Esophagus squamous epithelium (tissue), 4 donors: ENCODE measurements at regions not wholly inside any gene's neighbourhood (a gene's known extent, or its start where the extent isn't known, plus 50 kb on each side); places are given as distances from the start of the nearest gene placed in this dataset.

ENCODE experiments used
- POLR2A ChIP-seq, 4 donors: fragments of 450-650 bp; IDR thresholded peaks; one replicate each; pipeline ENCODE4 v1.6.1; 2017; ENCODE audit warnings: antibody characterized with exemption in 4 of 4, mild to moderate bottlenecking in 4 of 4, moderate library complexity in 3 of 4
- TF ChIP-seq, protein P1 (sequence below), 6 experiments: fragments of 450-650 bp in 4 of 6; fragments of 200-600 bp in 2 of 6; sonication (generic) in 2 of 6; IDR thresholded peaks; one replicate each; pipeline ENCODE4 v1.5.1; 2016 to 2019; ENCODE audit warnings: antibody characterized with exemption in 6 of 6, mild to moderate bottlenecking in 4 of 6, moderate library complexity in 4 of 6

- TF ChIP-seq, protein P1, sequence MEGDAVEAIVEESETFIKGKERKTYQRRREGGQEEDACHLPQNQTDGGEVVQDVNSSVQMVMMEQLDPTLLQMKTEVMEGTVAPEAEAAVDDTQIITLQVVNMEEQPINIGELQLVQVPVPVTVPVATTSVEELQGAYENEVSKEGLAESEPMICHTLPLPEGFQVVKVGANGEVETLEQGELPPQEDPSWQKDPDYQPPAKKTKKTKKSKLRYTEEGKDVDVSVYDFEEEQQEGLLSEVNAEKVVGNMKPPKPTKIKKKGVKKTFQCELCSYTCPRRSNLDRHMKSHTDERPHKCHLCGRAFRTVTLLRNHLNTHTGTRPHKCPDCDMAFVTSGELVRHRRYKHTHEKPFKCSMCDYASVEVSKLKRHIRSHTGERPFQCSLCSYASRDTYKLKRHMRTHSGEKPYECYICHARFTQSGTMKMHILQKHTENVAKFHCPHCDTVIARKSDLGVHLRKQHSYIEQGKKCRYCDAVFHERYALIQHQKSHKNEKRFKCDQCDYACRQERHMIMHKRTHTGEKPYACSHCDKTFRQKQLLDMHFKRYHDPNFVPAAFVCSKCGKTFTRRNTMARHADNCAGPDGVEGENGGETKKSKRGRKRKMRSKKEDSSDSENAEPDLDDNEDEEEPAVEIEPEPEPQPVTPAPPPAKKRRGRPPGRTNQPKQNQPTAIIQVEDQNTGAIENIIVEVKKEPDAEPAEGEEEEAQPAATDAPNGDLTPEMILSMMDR (IDR thresholded peaks at IDR 0.05), result no peak
- TF ChIP-seq POLR2A (IDR thresholded peaks at IDR 0.05), result no peak
Measured at GRCh38 chrX:725971-726370, 95.4 kb downstream of the SHOX start.
